A549 (cell line): ENCODE measurements at regions not wholly inside any gene's neighbourhood (a gene's known extent, or its start where the extent isn't known, plus 50 kb on each side); places are given as distances from the start of the nearest gene placed in this dataset.
A peak's percentile ranks its signal among the peaks of the same experiment; 100 is the strongest.

Source experiments
- ATAC-seq, 2 experiments: fragments of 200-7000 bp in 1 of 2; fragments of >200 bp in 1 of 2; cut with Nextera tagmentation in 1 of 2; cut with Tn5 transposase in 1 of 2; 3 replicates each; pipeline versions ENCODE4 v1.8.0 to v1.9.1; 2018 to 2020; ENCODE audit warnings: mild to moderate bottlenecking in 1 of 2, moderate library complexity in 1 of 2
- CTCF ChIA-PET: fragments of 300-600 bp; sonication (Branson Sonifier 250); formaldehyde crosslinking; extraction: SDS; loops from one replicate; lab custom pipeline; 2021; ENCODE audit warnings: antibody characterized with exemption, inconsistent platforms; lab: Yijun Ruan, JAX
- POLR2A ChIA-PET: fragments of 350-600 bp; formaldehyde crosslinking; extraction: SDS; loops from one replicate; lab custom pipeline; 2021; ENCODE audit warnings: antibody characterized with exemption, inconsistent platforms; lab: Yijun Ruan, JAX
- DNase-seq, 2 experiments: peaks; one replicate each; pipeline versions ENCODE4 v3.0.0 to v3.0.0-alpha.2; 2011 to 2016; ENCODE audit warnings: low read depth in 1 of 2, low spot score in 1 of 2
- FAIRE-seq: peaks from 2 replicates; lab custom pipeline; 2011; peaks lifted over from hg19 to GRCh38; lab: Jason Lieb, UNC
- H3K27ac ChIP-seq, 2 experiments: fragments of >200 bp; sonication (Bioruptor Twin); formaldehyde crosslinking; 3 replicates each; pipeline ENCODE4 v1.5.1; 2016 to 2017
- H3K4me1 ChIP-seq: fragments of >200 bp; sonication (Bioruptor Twin); formaldehyde crosslinking; 3 replicates; pipeline ENCODE4 v1.6.1; 2016
- H3K4me2 ChIP-seq: fragments of >200 bp; sonication (Bioruptor Twin); formaldehyde crosslinking; 3 replicates; pipeline ENCODE4 v1.6.1; 2016
- H3K4me3 ChIP-seq: fragments of >200 bp; sonication (Bioruptor Twin); formaldehyde crosslinking; 3 replicates; pipeline ENCODE4 v1.5.1; 2016
- H3K9me3 ChIP-seq: fragments of >200 bp; sonication (Bioruptor Twin); formaldehyde crosslinking; 3 replicates; pipeline ENCODE4 v1.6.1; 2016
- CBX8 ChIP-seq: fragments of 200-600 bp; sonication (generic); IDR thresholded peaks from 2 replicates; pipeline ENCODE4 v1.6.1; 2016
- EHMT2 ChIP-seq: fragments of 200-600 bp; sonication (generic); IDR thresholded peaks from 2 replicates; pipeline ENCODE4 v1.6.1; 2016; ENCODE audit warnings: antibody characterized with exemption, low read depth, mild to moderate bottlenecking, moderate library complexity
- ESRRA ChIP-seq: fragments of 150-350 bp; IDR thresholded peaks from 2 replicates; pipeline ENCODE4 v1.6.1; 2014; ENCODE audit warnings: mild to moderate bottlenecking, low read length, borderline replicate concordance
- FOXS1 ChIP-seq: fragments of 250-450 bp; sonication (Bioruptor Pico); IDR thresholded peaks from 2 replicates; pipeline ENCODE4 v1.5.0; 2020; ENCODE audit warnings: mild to moderate bottlenecking, moderate library complexity
- GATA3 ChIP-seq: IDR thresholded peaks from 2 replicates; pipeline ENCODE4 v1.6.1; 2012; ENCODE audit warnings: borderline replicate concordance
- HDAC2 ChIP-seq: fragments of 200-600 bp; sonication (generic); IDR thresholded peaks from 2 replicates; pipeline ENCODE4 v1.6.1; 2016
- HES2 ChIP-seq: fragments of >200 bp; sonication (Bioruptor Twin); formaldehyde crosslinking; IDR thresholded peaks from 2 replicates; pipeline ENCODE4 v1.6.1; 2016
- HOXB5 ChIP-seq: fragments of 250-450 bp; sonication (Bioruptor Pico); IDR thresholded peaks from 2 replicates; pipeline ENCODE4 v1.5.0; 2020; ENCODE audit warnings: mild to moderate bottlenecking, moderate library complexity
- KDM5A ChIP-seq: fragments of 200-600 bp; sonication (generic); IDR thresholded peaks from 2 replicates; pipeline ENCODE4 v1.6.1; 2016; ENCODE audit warnings: antibody characterized with exemption, mild to moderate bottlenecking
- NFE2L2 ChIP-seq: fragments of 150-350 bp; conservative IDR thresholded peaks from 2 replicates; pipeline ENCODE4 v1.6.1; 2014; ENCODE audit warnings: low read length
- NPAS2 ChIP-seq: fragments of 250-450 bp; sonication (Bioruptor Pico); IDR thresholded peaks from 2 replicates; pipeline ENCODE4 v1.8.0; 2022; ENCODE audit warnings: mild to moderate bottlenecking, moderate library complexity, borderline replicate concordance
- ZFP36 ChIP-seq: fragments of 450-650 bp; IDR thresholded peaks from 2 replicates; pipeline ENCODE4 v1.6.1; 2014; ENCODE audit warnings: borderline replicate concordance; ENCODE audit not compliant: partially characterized antibody
- WGBS: methylation state at CpG from one replicate; pipeline ENCODE4 v1.1.6; 2017; ENCODE audit errors: missing lambda C conversion rate; 5-methylcytosine and 5-hydroxymethylcytosine counted together
- TF ChIP-seq, protein P1 (sequence below): fragments of 250-450 bp; sonication (Bioruptor Pico); IDR thresholded peaks from 2 replicates; pipeline ENCODE4 v1.5.0; 2020; ENCODE audit warnings: low read depth, mild to moderate bottlenecking, moderate library complexity

- Histone ChIP-seq H3K9me3 (no peaks in the 10 kb centered on the region), H3K4me3 (no peak overlapping the region), H3K27ac (no peak overlapping the region), H3K4me2 (no peak overlapping the region), H3K4me1 (no peaks in the 10 kb centered on the region)
- DNase-seq (no peak), ATAC-seq (no peak), FAIRE-seq (no peak)
- ChIA-PET CTCF (no interaction called here), POLR2A (no interaction called here)
- TF ChIP-seq EHMT2 (no peak), ZFP36 (no peak), ESRRA (no peak), KDM5A (no peak), NFE2L2 (no peak), HOXB5 (no peak)
Observed at GRCh38 chr4:107389965-107390364, 330.1 kb downstream of the PAPSS1 start.

DNA sequence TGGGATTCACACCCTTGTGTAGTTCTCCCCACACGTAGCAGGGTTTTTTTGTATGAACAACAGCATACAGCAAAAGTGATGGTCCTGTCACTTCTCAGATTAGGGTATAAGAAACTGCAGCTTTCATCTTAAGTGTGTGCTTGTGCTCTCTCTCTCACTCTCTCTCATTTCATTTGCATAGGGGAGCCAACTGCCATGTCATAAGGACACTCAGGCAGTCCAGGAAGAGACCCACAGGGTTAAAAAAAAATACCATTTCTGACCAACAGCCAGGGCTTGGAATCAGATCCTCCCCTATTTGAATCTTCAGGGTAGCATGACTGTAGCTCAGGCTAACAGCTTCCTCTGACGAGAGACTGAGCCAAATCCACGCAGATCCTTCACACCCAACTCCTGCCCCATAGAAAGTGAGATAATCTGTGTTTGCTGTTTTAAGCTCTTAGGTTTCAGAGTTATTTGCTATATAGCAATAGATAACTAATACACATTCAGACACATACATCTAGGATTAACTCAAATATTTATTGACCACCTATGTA, 331.2 kb downstream of the PAPSS1 start:
- DNase-seq, result no peak
- Histone ChIP-seq H3K4me1 (no peaks in the 10 kb centered on the region), H3K27ac (no peak overlapping the region), H3K4me2 (no peak overlapping the region), H3K9me3 (no peaks in the 10 kb centered on the region), H3K4me3 (no peak overlapping the region)
- 8% methylated on average over 3 of the region's 3 CpGs for WGBS
- ATAC-seq, result no peak
- CTCF ChIA-PET, result no interaction called here
- TF ChIP-seq CBX8, result no peak
- TF ChIP-seq, protein P1, sequence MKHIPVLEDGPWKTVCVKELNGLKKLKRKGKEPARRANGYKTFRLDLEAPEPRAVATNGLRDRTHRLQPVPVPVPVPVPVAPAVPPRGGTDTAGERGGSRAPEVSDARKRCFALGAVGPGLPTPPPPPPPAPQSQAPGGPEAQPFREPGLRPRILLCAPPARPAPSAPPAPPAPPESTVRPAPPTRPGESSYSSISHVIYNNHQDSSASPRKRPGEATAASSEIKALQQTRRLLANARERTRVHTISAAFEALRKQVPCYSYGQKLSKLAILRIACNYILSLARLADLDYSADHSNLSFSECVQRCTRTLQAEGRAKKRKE (CRISPR knock-in tag), result no peak
- no peak for FAIRE-seq
- POLR2A ChIA-PET, result no interaction called here

DNA sequence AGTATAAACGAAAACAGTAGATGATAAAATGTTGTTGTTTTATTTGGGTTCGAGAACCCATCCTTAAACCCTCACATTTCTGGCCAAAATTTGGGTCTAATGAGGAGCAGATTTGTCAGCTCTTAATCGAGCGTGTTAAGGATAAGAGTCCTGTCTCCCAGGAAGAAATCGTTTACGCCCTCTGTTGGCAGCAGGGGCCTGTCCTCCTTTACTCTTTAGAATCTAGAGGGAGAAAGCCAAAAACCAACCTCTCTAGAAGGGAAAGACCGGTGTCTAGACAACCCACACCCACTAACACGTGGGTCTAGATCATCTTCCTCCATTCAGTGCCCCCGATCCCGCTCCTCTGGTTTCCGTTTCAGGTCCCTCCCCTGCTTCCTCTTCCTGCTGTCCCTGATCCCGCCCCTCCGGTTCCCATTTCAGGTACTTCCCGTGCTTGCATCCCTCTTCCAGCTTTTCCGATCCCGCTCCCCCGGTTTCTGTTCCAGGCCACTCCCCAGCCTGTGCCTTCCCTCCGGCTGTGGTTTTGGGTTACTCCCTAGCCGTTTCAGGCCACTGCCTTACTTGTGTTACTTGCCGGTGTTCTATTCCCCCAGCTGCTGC, 339.1 kb downstream of the PAPSS1 start:
- ATAC-seq, result peak in 1 of 2 experiments; percentile 41; a peak in 1 of 6 replicates
- 49% methylated on average over 18 of the region's 20 CpGs for WGBS

GRCh38 chr4:107380190-107380589, 339.8 kb downstream of the PAPSS1 start:
- H3K4me2 ChIP-seq, result no peak overlapping the region
- no peak overlapping the region for H3K27ac ChIP-seq
- no peak for FAIRE-seq
- H3K4me1 ChIP-seq, result no peaks in the 10 kb centered on the region
- 48% methylated on average over 4 of the region's 4 CpGs for WGBS
- ChIA-PET POLR2A (no interaction called here), CTCF (interaction anchor here (1.3 to 1.4 kb wide), 2 partner anchors 13 to 197 kb away, joined by 3 read pairs; no protein-coding TSS in a partner anchor)
- DNase-seq, result no peak
- no peaks in the 10 kb centered on the region for H3K9me3 ChIP-seq
- no peak for ATAC-seq
- TF ChIP-seq GATA3, result no peak
- TF ChIP-seq, protein P1 (CRISPR knock-in tag), result no peak
- TF ChIP-seq FOXS1 (CRISPR knock-in tag), result no peak
- TF ChIP-seq HES2, result no peak
- TF ChIP-seq HDAC2, result no peak
- TF ChIP-seq NPAS2 (CRISPR knock-in tag), result no peak
- H3K4me3 ChIP-seq, result no peak overlapping the region

More for the DNA sequence above, 339.1 kb downstream of the PAPSS1 start:
- CTCF ChIA-PET, result interaction anchor here (1.3 kb wide), 1 partner anchor 198 kb away, joined by 3 read pairs; no protein-coding TSS in a partner anchor
- no peak overlapping the region for H3K27ac ChIP-seq
- H3K4me3 ChIP-seq, result no peak overlapping the region
- no peak overlapping the region for H3K4me2 ChIP-seq
- H3K9me3 ChIP-seq, result no peaks in the 10 kb centered on the region
- no peak for TF ChIP-seq HES2
- TF ChIP-seq, all 56 proteins: peak for 0
- POLR2A ChIA-PET, result no interaction called here
- no peaks in the 10 kb centered on the region for H3K4me1 ChIP-seq
- DNase-seq (peak in 1 of 2 experiments; percentile 2), FAIRE-seq (no peak)
